Ishikawa (cell line): ENCODE measurements at regions not wholly inside any gene's neighbourhood (a gene's known extent, or its start where the extent isn't known, plus 50 kb on each side); places are given as distances from the start of the nearest gene placed in this dataset.

Experiments used
- CEBPB ChIP-seq: IDR thresholded peaks from 2 replicates; pipeline ENCODE4 v1.6.1; 2012
- EGR1 ChIP-seq: IDR thresholded peaks from 2 replicates; pipeline ENCODE4 v1.6.1; 2012
- EP300 ChIP-seq: IDR thresholded peaks from 2 replicates; pipeline ENCODE4 v1.6.1; 2012; ENCODE audit warnings: borderline replicate concordance
- FOXM1 ChIP-seq: IDR thresholded peaks from 2 replicates; pipeline ENCODE4 v1.6.1; 2012; ENCODE audit warnings: low read depth, borderline replicate concordance
- RAD21 ChIP-seq: IDR thresholded peaks from 2 replicates; pipeline ENCODE4 v1.6.1; 2012; ENCODE audit warnings: low read depth
- REST ChIP-seq: IDR thresholded peaks from 2 replicates; pipeline ENCODE4 v1.6.1; 2012; ENCODE audit warnings: low read depth, mild to moderate bottlenecking
- TAF1 ChIP-seq: IDR thresholded peaks from 2 replicates; pipeline ENCODE4 v1.6.1; 2012; ENCODE audit warnings: low read depth, mild to moderate bottlenecking
- USF1 ChIP-seq: IDR thresholded peaks from 2 replicates; pipeline ENCODE4 v1.6.1; 2012
- YY1 ChIP-seq: IDR thresholded peaks from 2 replicates; pipeline ENCODE4 v1.6.1; 2012; ENCODE audit warnings: low read depth

DNA sequence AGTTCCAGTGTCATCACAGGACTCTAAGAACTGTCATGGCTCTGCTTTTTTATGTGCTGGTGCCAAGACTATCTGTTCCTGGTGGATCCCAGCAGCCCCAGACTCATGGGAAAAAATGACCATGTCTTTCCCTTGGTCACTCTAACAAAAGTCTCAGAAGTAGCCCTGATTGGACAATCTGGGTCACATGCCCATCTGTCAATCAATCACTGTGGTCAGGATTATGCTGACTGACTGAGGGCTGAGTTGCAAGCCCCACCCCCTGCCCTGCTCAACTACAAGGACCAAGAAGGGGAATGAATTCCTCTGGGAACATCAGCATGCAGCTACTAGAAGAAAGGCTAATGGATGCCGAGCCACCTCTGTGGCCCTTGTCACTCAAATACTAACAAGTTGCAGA, 91.6 kb downstream of the EDN3 start:
- TF ChIP-seq TAF1 (no peak), YY1 (no peak), RAD21 (no peak), EGR1 (no peak), USF1 (no peak), REST (no peak), FOXM1 (no peak), CEBPB (no peak), EP300 (no peak)
